AG04449 (cell line): ENCODE measurements at regions not wholly inside any gene's neighbourhood (a gene's known extent, or its start where the extent isn't known, plus 50 kb on each side); places are given as distances from the start of the nearest gene placed in this dataset.

ENCODE experiments used
- CTCF ChIA-PET: fragments of 350-600 bp; formaldehyde crosslinking; extraction: SDS; loops from one replicate; lab custom pipeline; 2021; ENCODE audit warnings: antibody characterized with exemption; lab: Yijun Ruan, JAX
- POLR2A ChIA-PET: fragments of 400-600, 350-600 bp; formaldehyde crosslinking; extraction: SDS; loops from one replicate; lab custom pipeline; 2020; ENCODE audit warnings: antibody characterized with exemption, inconsistent platforms; lab: Yijun Ruan, JAX
- DNase-seq: peaks from one replicate; pipeline ENCODE4 v3.0.0-alpha.2; 2010; ENCODE audit warnings: low read depth, low spot score
- H3K4me3 ChIP-seq: 2 replicates; pipeline ENCODE4 v1.5.1; 2011; ENCODE audit warnings: low read depth, mild to moderate bottlenecking, control low read depth, low read length
- CTCF ChIP-seq: IDR thresholded peaks from one replicate; pipeline ENCODE4 v1.5.1; 2011; ENCODE audit warnings: mild to moderate bottlenecking, moderate library complexity, low read length, control low read depth, inconsistent platforms; ENCODE audit not compliant: insufficient read depth; ENCODE audit errors: missing control alignments

GRCh38 chr2:236511266-236511665, 58.4 kb upstream of the ACKR3 start:
- no peak overlapping the region for H3K4me3 ChIP-seq
- ChIA-PET CTCF (interaction anchor here (1.1 to 5.8 kb wide), 6 partner anchors 13 to 551 kb away, joined by 3 to 102 read pairs (median 3); no protein-coding TSS in a partner anchor), POLR2A (no interaction called here)
- no peak for DNase-seq
- TF ChIP-seq CTCF: no peak

- no peak for TF ChIP-seq CTCF
- ChIA-PET CTCF (interaction anchor here (0.6 to 5.8 kb wide), 35 partner anchors 9 to 561 kb away, joined by 3 to 102 read pairs (median 4); partner anchors contain the start of gene ACKR3), POLR2A (no interaction called here)
- no peak for DNase-seq
- no peak overlapping the region for H3K4me3 ChIP-seq
These were observed 57.4 kb upstream of the ACKR3 start for GRCh38 chr2:236512267-236512666.

GRCh38 chr2:236512902-236513435, 56.7 kb upstream of the ACKR3 start:
- CTCF ChIA-PET: interaction anchor here (0.6 to 5.8 kb wide), 37 partner anchors 10 to 561 kb away, joined by 3 to 102 read pairs (median 4); partner anchors contain the start of gene ACKR3
- POLR2A ChIA-PET: no interaction called here
- no peak overlapping the region for H3K4me3 ChIP-seq
- peak; percentile 80 for TF ChIP-seq CTCF
- DNase-seq: no peak

- DNase-seq: no peak
- CTCF ChIA-PET: interaction anchor here (0.7 to 5.8 kb wide), 18 partner anchors 9 to 560 kb away, joined by 3 to 102 read pairs (median 6); partner anchors contain the start of gene ACKR3
- no peak overlapping the region for H3K4me3 ChIP-seq
- TF ChIP-seq CTCF: no peak
- POLR2A ChIA-PET: no interaction called here
These were observed 55.7 kb upstream of the ACKR3 start for GRCh38 chr2:236513956-236514355.

GRCh38 chr2:236516708-236517107, 52.9 kb upstream of the ACKR3 start:
- TF ChIP-seq CTCF: no peak
- DNase-seq: no peak
- no peak overlapping the region for H3K4me3 ChIP-seq
- CTCF ChIA-PET: interaction anchor here (0.6 kb wide), 1 partner anchor 173 kb away, joined by 3 read pairs; no protein-coding TSS in a partner anchor
- POLR2A ChIA-PET: no interaction called here

GRCh38 chr2:236517251-236518031, 52.2 kb upstream of the ACKR3 start:
- TF ChIP-seq CTCF: no peak
- no peak overlapping the region for H3K4me3 ChIP-seq
- ChIA-PET CTCF (interaction anchor here (0.6 kb wide), 1 partner anchor 174 kb away, joined by 3 read pairs; no protein-coding TSS in a partner anchor), POLR2A (no interaction called here)
- no peak for DNase-seq
